HEK293 (cell line): ENCODE measurements at regions not wholly inside any gene's neighbourhood (a gene's known extent, or its start where the extent isn't known, plus 50 kb on each side); places are given as distances from the start of the nearest gene placed in this dataset.

Experiments used
- CTCF ChIA-PET: fragments of 350-600 bp; formaldehyde crosslinking; extraction: SDS; loops from one replicate; lab custom pipeline; 2021; ENCODE audit warnings: antibody characterized with exemption; lab: Yijun Ruan, JAX
- POLR2A ChIA-PET: fragments of 300-600 bp; formaldehyde crosslinking; extraction: SDS; loops from one replicate; lab custom pipeline; 2020; ENCODE audit warnings: antibody characterized with exemption, inconsistent platforms; lab: Yijun Ruan, JAX
- H3K27ac ChIP-seq: fragments of 200-500 bp; sonication (Bioruptor generic); 2 replicates; pipeline ENCODE4 v1.5.1; 2014; ENCODE audit warnings: low read depth, low read length, control low read depth, inconsistent platforms; ENCODE audit errors: extremely low read depth
- H3K36me3 ChIP-seq, 2 experiments: fragments of 200-500 bp in 1 of 2; sonication (Bioruptor generic) in 1 of 2; 1 replicate in 1 of 2; 2 replicates in 1 of 2; pipeline ENCODE4 v1.5.1; 2014 to 2017; ENCODE audit warnings: inconsistent platforms in 2 of 2, low read length in 2 of 2; ENCODE audit not compliant: control insufficient read depth in 2 of 2, insufficient read depth in 1 of 2
- H3K4me1 ChIP-seq: fragments of 200-500 bp; sonication (Bioruptor generic); 2 replicates; pipeline ENCODE4 v1.5.1; 2014; ENCODE audit warnings: mild to moderate bottlenecking, low read length, inconsistent platforms; ENCODE audit not compliant: control insufficient read depth, insufficient read depth
- H3K4me3 ChIP-seq: 2 replicates; pipeline ENCODE4 v1.5.1; 2011; ENCODE audit warnings: low read depth, mild to moderate bottlenecking, control low read depth, low read length, moderate library complexity
- H3K9me3 ChIP-seq: fragments of 200-500 bp; sonication (Bioruptor generic); 2 replicates; pipeline ENCODE4 v1.5.1; 2014; ENCODE audit warnings: low read depth, low read length, inconsistent platforms; ENCODE audit not compliant: control insufficient read depth, insufficient read depth
- HOXC10 ChIP-seq: sonication (generic); formaldehyde crosslinking; IDR thresholded peaks from 2 replicates; pipeline ENCODE4 v1.8.1; 2023; ENCODE audit warnings: mild to moderate bottlenecking, missing genetic modification reagents
- KLF8 ChIP-seq: fragments of 450-650 bp; formaldehyde crosslinking; IDR thresholded peaks from 2 replicates; pipeline ENCODE4 v1.5.1; 2016; ENCODE audit warnings: missing biosample characterization, missing genetic modification characterization
- MZF1 ChIP-seq: fragments of 450-650 bp; formaldehyde crosslinking; IDR thresholded peaks from 2 replicates; pipeline ENCODE4 v1.5.1; 2017; ENCODE audit warnings: missing biosample characterization, missing genetic modification characterization, borderline replicate concordance
- PRDM6 ChIP-seq: fragments of 450-650 bp; formaldehyde crosslinking; IDR thresholded peaks from 2 replicates; pipeline ENCODE4 v1.5.1; 2017; ENCODE audit warnings: missing biosample characterization, missing genetic modification characterization
- YY2 ChIP-seq: fragments of 450-650 bp; formaldehyde crosslinking; IDR thresholded peaks from 2 replicates; pipeline ENCODE4 v1.5.1; 2016; ENCODE audit warnings: missing biosample characterization, missing genetic modification characterization
- ZFHX2 ChIP-seq: fragments of 450-650 bp; formaldehyde crosslinking; conservative IDR thresholded peaks from 2 replicates; pipeline ENCODE4 v1.5.1; 2016; ENCODE audit warnings: missing biosample characterization, missing genetic modification characterization
- ZFP3 ChIP-seq: fragments of 450-650 bp; formaldehyde crosslinking; IDR thresholded peaks from 2 replicates; pipeline ENCODE4 v1.5.1; 2016; ENCODE audit warnings: low read depth, missing biosample characterization, missing genetic modification characterization
- ZNF133 ChIP-seq: fragments of 450-650 bp; formaldehyde crosslinking; IDR thresholded peaks from 2 replicates; pipeline ENCODE4 v1.5.1; 2016; ENCODE audit warnings: missing biosample characterization, missing genetic modification characterization
- ZNF266 ChIP-seq: fragments of 450-650 bp; formaldehyde crosslinking; IDR thresholded peaks from 2 replicates; pipeline ENCODE4 v1.5.1; 2016; ENCODE audit warnings: missing biosample characterization, missing genetic modification characterization, low read depth
- ZNF311 ChIP-seq: fragments of 450-650 bp; formaldehyde crosslinking; IDR thresholded peaks from 2 replicates; pipeline ENCODE4 v1.5.1; 2017; ENCODE audit warnings: missing biosample characterization, missing genetic modification characterization, borderline replicate concordance
- ZNF391 ChIP-seq: fragments of 450-650 bp; formaldehyde crosslinking; IDR thresholded peaks from 2 replicates; pipeline ENCODE4 v1.5.1; 2016; ENCODE audit warnings: low read depth, missing biosample characterization, missing genetic modification characterization, borderline replicate concordance
- ZNF473 ChIP-seq: fragments of 450-650 bp; formaldehyde crosslinking; IDR thresholded peaks from 2 replicates; pipeline ENCODE4 v1.5.1; 2017; ENCODE audit warnings: missing biosample characterization, missing genetic modification characterization
- ZNF530 ChIP-seq: fragments of 450-650 bp; formaldehyde crosslinking; IDR thresholded peaks from 2 replicates; pipeline ENCODE4 v1.5.1; 2016; ENCODE audit warnings: low read depth, missing biosample characterization, missing genetic modification characterization
- ZNF660 ChIP-seq: fragments of 450-650 bp; IDR thresholded peaks from 2 replicates; pipeline ENCODE4 v1.5.1; 2018; ENCODE audit warnings: missing biosample characterization, mild to moderate bottlenecking, missing genetic modification characterization
- ZNF677 ChIP-seq: fragments of 450-650 bp; IDR thresholded peaks from 2 replicates; pipeline ENCODE4 v1.5.0; 2018; ENCODE audit warnings: missing biosample characterization, mild to moderate bottlenecking, missing genetic modification characterization, moderate library complexity
- ZNF791 ChIP-seq: fragments of 450-650 bp; formaldehyde crosslinking; IDR thresholded peaks from 2 replicates; pipeline ENCODE4 v1.5.1; 2016; ENCODE audit warnings: missing biosample characterization, missing genetic modification characterization
- ZNF830 ChIP-seq: fragments of 450-650 bp; IDR thresholded peaks from 2 replicates; pipeline ENCODE4 v1.5.0; 2018; ENCODE audit warnings: missing biosample characterization, missing genetic modification characterization, low read depth, mild to moderate bottlenecking, moderate library complexity
- TF ChIP-seq, protein P1 (sequence below): fragments of 450-650 bp; formaldehyde crosslinking; IDR thresholded peaks from 2 replicates; pipeline ENCODE4 v1.5.1; 2016; ENCODE audit warnings: missing biosample characterization, missing genetic modification characterization
- TF ChIP-seq, protein P2 (sequence below): fragments of 450-650 bp; formaldehyde crosslinking; IDR thresholded peaks from 2 replicates; pipeline ENCODE4 v1.5.1; 2016; ENCODE audit warnings: missing biosample characterization, missing genetic modification characterization
- TF ChIP-seq, protein P3 (sequence below): fragments of 450-650 bp; formaldehyde crosslinking; IDR thresholded peaks from 2 replicates; pipeline ENCODE4 v1.5.1; 2016; ENCODE audit warnings: missing biosample characterization, missing genetic modification characterization, borderline replicate concordance

DNA sequence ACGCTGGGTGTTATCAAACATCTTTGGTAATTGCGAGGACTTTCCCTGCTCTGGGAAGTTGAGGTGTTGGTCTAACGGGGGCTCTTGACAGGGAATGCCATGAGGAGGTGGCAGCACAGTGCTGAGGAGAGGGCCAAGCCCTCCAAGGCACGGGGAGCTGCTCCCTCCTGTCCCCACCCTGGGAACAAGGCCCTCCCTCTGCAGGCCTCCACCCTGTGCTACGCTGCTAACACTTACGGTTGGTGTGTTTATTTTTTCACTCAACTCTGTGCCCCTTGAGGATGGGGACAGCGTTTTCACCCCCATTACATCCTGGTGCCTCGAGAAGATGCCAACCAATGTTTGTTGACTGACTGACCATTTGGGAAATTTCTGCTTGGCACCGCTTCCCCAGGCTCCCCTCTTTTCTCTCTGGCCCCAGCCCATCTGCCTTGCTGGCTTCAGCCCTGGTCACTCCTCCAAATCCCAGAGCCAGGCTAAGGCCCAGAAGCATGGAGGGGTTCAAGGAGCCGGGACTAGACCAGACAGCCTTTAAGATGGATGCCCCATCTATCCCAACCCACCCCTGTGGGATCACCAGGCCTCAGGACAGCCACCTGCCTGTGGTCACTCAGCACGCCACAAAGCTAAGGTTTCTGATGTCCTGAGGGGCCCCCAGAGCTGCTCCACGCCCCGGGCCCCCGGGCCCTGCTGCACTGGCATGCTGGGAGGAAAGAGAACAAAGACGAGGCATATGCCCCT, 125.7 kb downstream of the BARX1 start:
- ChIA-PET CTCF (interaction anchor here (0.7 to 1.2 kb wide), 2 partner anchors 8 to 34 kb away, joined by 4 to 5 read pairs; no protein-coding TSS in a partner anchor), POLR2A (no interaction called here)
- H3K9me3 ChIP-seq: no peaks in the 10 kb centered on the region
- TF ChIP-seq ZNF530 (tag by site-specific recombination) (no peak), ZNF311 (tag by site-specific recombination) (no peak), ZNF677 (tag by site-specific recombination) (no peak), ZFP3 (tag by site-specific recombination) (no peak), ZNF391 (no peak), ZNF266 (no peak), KLF8 (no peak), MZF1 (tag by site-specific recombination) (no peak), ZNF473 (tag by site-specific recombination) (no peak), HOXC10 (CRISPR knock-in tag) (no peak), ZNF133 (tag by site-specific recombination) (no peak), ZNF660 (tag by site-specific recombination) (no peak), ZFHX2 (tag by site-specific recombination) (no peak), PRDM6 (tag by site-specific recombination) (no peak), YY2 (no peak), ZNF791 (tag by site-specific recombination) (no peak), ZNF830 (no peak)
- TF ChIP-seq, protein P1, sequence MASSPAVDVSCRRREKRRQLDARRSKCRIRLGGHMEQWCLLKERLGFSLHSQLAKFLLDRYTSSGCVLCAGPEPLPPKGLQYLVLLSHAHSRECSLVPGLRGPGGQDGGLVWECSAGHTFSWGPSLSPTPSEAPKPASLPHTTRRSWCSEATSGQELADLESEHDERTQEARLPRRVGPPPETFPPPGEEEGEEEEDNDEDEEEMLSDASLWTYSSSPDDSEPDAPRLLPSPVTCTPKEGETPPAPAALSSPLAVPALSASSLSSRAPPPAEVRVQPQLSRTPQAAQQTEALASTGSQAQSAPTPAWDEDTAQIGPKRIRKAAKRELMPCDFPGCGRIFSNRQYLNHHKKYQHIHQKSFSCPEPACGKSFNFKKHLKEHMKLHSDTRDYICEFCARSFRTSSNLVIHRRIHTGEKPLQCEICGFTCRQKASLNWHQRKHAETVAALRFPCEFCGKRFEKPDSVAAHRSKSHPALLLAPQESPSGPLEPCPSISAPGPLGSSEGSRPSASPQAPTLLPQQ (tag by site-specific recombination): no peak
- TF ChIP-seq, protein P2, sequence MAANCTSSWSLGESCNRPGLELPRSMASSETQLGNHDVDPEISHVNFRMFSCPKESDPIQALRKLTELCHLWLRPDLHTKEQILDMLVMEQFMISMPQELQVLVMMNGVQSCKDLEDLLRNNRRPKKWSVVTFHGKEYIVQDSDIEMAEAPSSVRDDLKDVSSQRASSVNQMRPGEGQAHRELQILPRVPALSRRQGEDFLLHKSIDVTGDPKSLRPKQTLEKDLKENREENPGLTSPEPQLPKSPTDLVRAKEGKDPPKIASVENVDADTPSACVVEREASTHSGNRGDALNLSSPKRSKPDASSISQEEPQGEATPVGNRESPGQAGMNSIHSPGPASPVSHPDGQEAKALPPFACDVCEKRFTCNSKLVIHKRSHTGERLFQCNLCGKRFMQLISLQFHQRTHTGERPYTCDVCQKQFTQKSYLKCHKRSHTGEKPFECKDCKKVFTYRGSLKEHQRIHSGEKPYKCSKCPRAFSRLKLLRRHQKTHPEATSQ: no peak
- TF ChIP-seq, protein P3, sequence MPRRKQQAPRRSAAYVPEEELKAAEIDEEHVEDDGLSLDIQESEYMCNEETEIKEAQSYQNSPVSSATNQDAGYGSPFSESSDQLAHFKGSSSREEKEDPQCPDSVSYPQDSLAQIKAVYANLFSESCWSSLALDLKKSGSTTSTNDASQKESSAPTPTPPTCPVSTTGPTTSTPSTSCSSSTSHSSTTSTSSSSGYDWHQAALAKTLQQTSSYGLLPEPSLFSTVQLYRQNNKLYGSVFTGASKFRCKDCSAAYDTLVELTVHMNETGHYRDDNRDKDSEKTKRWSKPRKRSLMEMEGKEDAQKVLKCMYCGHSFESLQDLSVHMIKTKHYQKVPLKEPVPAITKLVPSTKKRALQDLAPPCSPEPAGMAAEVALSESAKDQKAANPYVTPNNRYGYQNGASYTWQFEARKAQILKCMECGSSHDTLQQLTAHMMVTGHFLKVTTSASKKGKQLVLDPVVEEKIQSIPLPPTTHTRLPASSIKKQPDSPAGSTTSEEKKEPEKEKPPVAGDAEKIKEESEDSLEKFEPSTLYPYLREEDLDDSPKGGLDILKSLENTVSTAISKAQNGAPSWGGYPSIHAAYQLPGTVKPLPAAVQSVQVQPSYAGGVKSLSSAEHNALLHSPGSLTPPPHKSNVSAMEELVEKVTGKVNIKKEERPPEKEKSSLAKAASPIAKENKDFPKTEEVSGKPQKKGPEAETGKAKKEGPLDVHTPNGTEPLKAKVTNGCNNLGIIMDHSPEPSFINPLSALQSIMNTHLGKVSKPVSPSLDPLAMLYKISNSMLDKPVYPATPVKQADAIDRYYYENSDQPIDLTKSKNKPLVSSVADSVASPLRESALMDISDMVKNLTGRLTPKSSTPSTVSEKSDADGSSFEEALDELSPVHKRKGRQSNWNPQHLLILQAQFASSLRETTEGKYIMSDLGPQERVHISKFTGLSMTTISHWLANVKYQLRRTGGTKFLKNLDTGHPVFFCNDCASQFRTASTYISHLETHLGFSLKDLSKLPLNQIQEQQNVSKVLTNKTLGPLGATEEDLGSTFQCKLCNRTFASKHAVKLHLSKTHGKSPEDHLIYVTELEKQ (tag by site-specific recombination): no peak
- H3K4me1 ChIP-seq: no peaks in the 10 kb centered on the region
- no peak overlapping the region for H3K4me3 ChIP-seq
- no peaks in the 10 kb centered on the region for H3K36me3 ChIP-seq
- H3K27ac ChIP-seq: no peak overlapping the region
